ENCODE measurements at regions not wholly inside any gene's neighbourhood (a gene's known extent, or its start where the extent isn't known, plus 50 kb on each side); places are given as distances from the start of the nearest gene placed in this dataset.

- no peak for DNase-seq
- CTCF ChIA-PET: interaction anchor here (0.6 kb wide), 1 partner anchor 25 kb away, joined by 3 read pairs; no protein-coding TSS in a partner anchor
- no peak overlapping the region for H3K27ac Mint-ChIP-seq
- H3K27me3 Mint-ChIP-seq (ENCODE audit: low read depth): no peaks in the 10 kb centered on the region
- H3K9me3 Mint-ChIP-seq: no peaks in the 10 kb centered on the region
- intact Hi-C loops (cut with micrococcal nuclease): no loop called here
- no peaks in the 10 kb centered on the region for H3K4me1 Mint-ChIP-seq (ENCODE audit: low read depth)
- no peaks in the 10 kb centered on the region for H3K36me3 Mint-ChIP-seq (ENCODE audit: low read depth)
- H3K4me3 Mint-ChIP-seq: no peak overlapping the region
Measured at GRCh38 chrX:150162141-150162540, 201.0 kb upstream of the MAMLD1 start.

GRCh38 chrX:150163221-150163930, 199.7 kb upstream of the MAMLD1 start:
- Mint-ChIP-seq H3K27ac (no peak overlapping the region), H3K4me3 (no peak overlapping the region), H3K27me3 (ENCODE audit: low read depth) (no peaks in the 10 kb centered on the region), H3K4me1 (ENCODE audit: low read depth) (no peaks in the 10 kb centered on the region), H3K36me3 (ENCODE audit: low read depth) (no peaks in the 10 kb centered on the region), H3K9me3 (no peaks in the 10 kb centered on the region)
- intact Hi-C loops (cut with micrococcal nuclease): no loop called here
- CTCF ChIA-PET: no interaction called here
- no peak for DNase-seq

GRCh38 chrX:150163956-150164726, 199.0 kb upstream of the MAMLD1 start:
- H3K27ac Mint-ChIP-seq: no peak overlapping the region
- H3K27me3 Mint-ChIP-seq (ENCODE audit: low read depth): no peaks in the 10 kb centered on the region
- no peaks in the 10 kb centered on the region for H3K9me3 Mint-ChIP-seq
- H3K4me3 Mint-ChIP-seq: no peak overlapping the region
- intact Hi-C loops (cut with micrococcal nuclease): no loop called here
- no peak for DNase-seq
- CTCF ChIA-PET: no interaction called here
- H3K36me3 Mint-ChIP-seq (ENCODE audit: low read depth): no peaks in the 10 kb centered on the region
- no peaks in the 10 kb centered on the region for H3K4me1 Mint-ChIP-seq (ENCODE audit: low read depth)

- Mint-ChIP-seq H3K9me3 (no peaks in the 10 kb centered on the region), H3K27me3 (ENCODE audit: low read depth) (no peaks in the 10 kb centered on the region), H3K27ac (no peak overlapping the region), H3K4me1 (ENCODE audit: low read depth) (no peaks in the 10 kb centered on the region), H3K4me3 (no peak overlapping the region), H3K36me3 (ENCODE audit: low read depth) (no peaks in the 10 kb centered on the region)
- intact Hi-C loops (cut with micrococcal nuclease): no loop called here
- no peak for DNase-seq
- CTCF ChIA-PET: no interaction called here
Measured at GRCh38 chrX:150164971-150165600, 198.0 kb upstream of the MAMLD1 start.

- Mint-ChIP-seq H3K9me3 (no peaks in the 10 kb centered on the region), H3K27ac (no peak overlapping the region), H3K4me1 (ENCODE audit: low read depth) (no peaks in the 10 kb centered on the region), H3K4me3 (no peak overlapping the region), H3K36me3 (ENCODE audit: low read depth) (no peaks in the 10 kb centered on the region), H3K27me3 (ENCODE audit: low read depth) (no peaks in the 10 kb centered on the region)
- CTCF ChIA-PET: no interaction called here
- intact Hi-C loops (cut with micrococcal nuclease): no loop called here
- DNase-seq: no peak
Measured at GRCh38 chrX:150165776-150166610, 197.1 kb upstream of the MAMLD1 start.

- no peak overlapping the region for H3K27ac Mint-ChIP-seq
- DNase-seq: no peak
- intact Hi-C loops (cut with micrococcal nuclease): no loop called here
Measured at GRCh38 chrX:150167482-150168324, 195.4 kb upstream of the MAMLD1 start.

GRCh38 chrX:150182161-150182560, 181.0 kb upstream of the MAMLD1 start:
- Mint-ChIP-seq H3K4me3 (no peak overlapping the region), H3K4me1 (ENCODE audit: low read depth) (no peaks in the 10 kb centered on the region), H3K27me3 (ENCODE audit: low read depth) (no peaks in the 10 kb centered on the region), H3K27ac (no peak overlapping the region), H3K36me3 (ENCODE audit: low read depth) (no peaks in the 10 kb centered on the region), H3K9me3 (no peaks in the 10 kb centered on the region)
- intact Hi-C loops (cut with micrococcal nuclease): no loop called here
- DNase-seq: no peak
- CTCF ChIA-PET: no interaction called here

More at GRCh38 chrX:150167482-150168324, 195.4 kb upstream of the MAMLD1 start:
- Mint-ChIP-seq H3K9me3 (no peaks in the 10 kb centered on the region), H3K4me3 (no peak overlapping the region), H3K4me1 (ENCODE audit: low read depth) (no peaks in the 10 kb centered on the region), H3K27me3 (ENCODE audit: low read depth) (no peaks in the 10 kb centered on the region), H3K36me3 (ENCODE audit: low read depth) (no peaks in the 10 kb centered on the region)
- CTCF ChIA-PET: no interaction called here

GRCh38 chrX:150184491-150184890, 178.6 kb upstream of the MAMLD1 start:
- no peak for DNase-seq
- no peaks in the 10 kb centered on the region for H3K36me3 Mint-ChIP-seq (ENCODE audit: low read depth)
- no peaks in the 10 kb centered on the region for H3K9me3 Mint-ChIP-seq
- H3K27me3 Mint-ChIP-seq (ENCODE audit: low read depth): no peaks in the 10 kb centered on the region
- H3K27ac Mint-ChIP-seq: no peak overlapping the region
- H3K4me1 Mint-ChIP-seq (ENCODE audit: low read depth): no peaks in the 10 kb centered on the region
- intact Hi-C loops (cut with micrococcal nuclease): no loop called here
- CTCF ChIA-PET: no interaction called here
- H3K4me3 Mint-ChIP-seq: no peak overlapping the region

- Mint-ChIP-seq H3K4me3 (no peak overlapping the region), H3K9me3 (no peaks in the 10 kb centered on the region), H3K4me1 (ENCODE audit: low read depth) (no peaks in the 10 kb centered on the region), H3K27me3 (ENCODE audit: low read depth) (no peaks in the 10 kb centered on the region), H3K36me3 (ENCODE audit: low read depth) (no peaks in the 10 kb centered on the region), H3K27ac (no peak overlapping the region)
- CTCF ChIA-PET: no interaction called here
- DNase-seq: no peak
- intact Hi-C loops (cut with micrococcal nuclease): no loop called here
Measured at GRCh38 chrX:150185766-150186165, 177.4 kb upstream of the MAMLD1 start.

- CTCF ChIA-PET: interaction anchor here (0.6 kb wide), 1 partner anchor 177 kb away, joined by 3 read pairs; no protein-coding TSS in a partner anchor
Measured at GRCh38 chrX:150192816-150193215, 170.3 kb upstream of the MAMLD1 start.

GRCh38 chrX:150196285-150196684, 166.8 kb upstream of the MAMLD1 start:
- Mint-ChIP-seq H3K4me1 (ENCODE audit: low read depth) (peaks cover 3% of the 10 kb centered on the region), H3K36me3 (ENCODE audit: low read depth) (no peaks in the 10 kb centered on the region), H3K4me3 (no peak overlapping the region), H3K9me3 (no peaks in the 10 kb centered on the region), H3K27ac (no peak overlapping the region), H3K27me3 (ENCODE audit: low read depth) (no peaks in the 10 kb centered on the region)
- no peak for DNase-seq
- intact Hi-C loops (cut with micrococcal nuclease): no loop called here
- CTCF ChIA-PET: no interaction called here

More at GRCh38 chrX:150192816-150193215, 170.3 kb upstream of the MAMLD1 start:
- no peaks in the 10 kb centered on the region for H3K4me1 Mint-ChIP-seq (ENCODE audit: low read depth)
- intact Hi-C loops (cut with micrococcal nuclease): no loop called here
- H3K36me3 Mint-ChIP-seq (ENCODE audit: low read depth): no peaks in the 10 kb centered on the region
- no peak overlapping the region for H3K27ac Mint-ChIP-seq
- DNase-seq: no peak
- no peak overlapping the region for H3K4me3 Mint-ChIP-seq
- H3K9me3 Mint-ChIP-seq: no peaks in the 10 kb centered on the region
- H3K27me3 Mint-ChIP-seq (ENCODE audit: low read depth): no peaks in the 10 kb centered on the region
